Brain microvascular endothelial cell (primary cell): ENCODE measurements at regions not wholly inside any gene's neighbourhood (a gene's known extent, or its start where the extent isn't known, plus 50 kb on each side); places are given as distances from the start of the nearest gene placed in this dataset.
A peak's percentile ranks its signal among the peaks of the same experiment; 100 is the strongest.

Experiments used
- DNase-seq: peaks from one replicate; pipeline ENCODE4 v3.0.0-alpha.2; 2020
- H3K27ac ChIP-seq: fragments of 250-450 bp; sonication (Bioruptor Pico); 2 replicates; pipeline ENCODE4 v1.5.1; 2020; ENCODE audit warnings: mild to moderate bottlenecking, moderate library complexity
- H3K27me3 ChIP-seq: fragments of 250-450 bp; sonication (Bioruptor Pico); replicated peaks from 2 replicates; pipeline ENCODE4 v1.5.1; 2020; ENCODE audit warnings: mild to moderate bottlenecking
- H3K36me3 ChIP-seq: fragments of 250-450 bp; sonication (Bioruptor Pico); replicated peaks from 2 replicates; pipeline ENCODE4 v1.5.1; 2020; ENCODE audit warnings: mild to moderate bottlenecking
- H3K4me3 ChIP-seq: 2 replicates; pipeline ENCODE4 v1.5.1; 2011; ENCODE audit warnings: low read depth, mild to moderate bottlenecking, control low read depth, low read length, moderate library complexity
- CTCF ChIP-seq: IDR thresholded peaks from 2 replicates; pipeline ENCODE4 v1.5.1; 2011; ENCODE audit warnings: low read depth, mild to moderate bottlenecking, moderate library complexity, low read length, control low read depth, inconsistent platforms; ENCODE audit errors: missing control alignments
- in situ Hi-C: cut with HindIII; loops from 2 replicates; pipeline ENCODE4 v1.10.0; 2017; ENCODE audit warnings: low sequenced_read_pairs, low pct_ligation_motif_present

GRCh38 chr6:109315341-109316110 is 66.7 kb downstream of the CD164 start:
- no peak for TF ChIP-seq CTCF
- in situ Hi-C loops: no loop called here

GRCh38 chr6:109314313-109314712 is 68.0 kb downstream of the CD164 start:
- Histone ChIP-seq H3K4me3 (no peak overlapping the region), H3K27me3 (no peaks in the 10 kb centered on the region), H3K27ac (no peak overlapping the region), H3K36me3 (no peaks in the 10 kb centered on the region)
- in situ Hi-C loops: no loop called here
- DNase-seq: no peak
- no peak for TF ChIP-seq CTCF

More at GRCh38 chr6:109315341-109316110, 66.7 kb downstream of the CD164 start:
- Histone ChIP-seq H3K36me3 (no peaks in the 10 kb centered on the region), H3K27ac (no peak overlapping the region), H3K4me3 (no peak overlapping the region), H3K27me3 (no peaks in the 10 kb centered on the region)
- no peak for DNase-seq

GRCh38 chr6:109313139-109313538 is 69.1 kb downstream of the CD164 start:
- no peaks in the 10 kb centered on the region for H3K36me3 ChIP-seq
- TF ChIP-seq CTCF: no peak
- no peak for DNase-seq
- no peak overlapping the region for H3K4me3 ChIP-seq
- H3K27ac ChIP-seq: no peak overlapping the region
- in situ Hi-C loops: no loop called here
- no peaks in the 10 kb centered on the region for H3K27me3 ChIP-seq

GRCh38 chr6:109311471-109311870 is 70.8 kb downstream of the CD164 start:
- no peak for DNase-seq
- Histone ChIP-seq H3K36me3 (no peaks in the 10 kb centered on the region), H3K27ac (no peak overlapping the region), H3K27me3 (no peaks in the 10 kb centered on the region), H3K4me3 (no peak overlapping the region)
- no peak for TF ChIP-seq CTCF
- in situ Hi-C loops: no loop called here

- no peak for DNase-seq
- no peaks in the 10 kb centered on the region for H3K27me3 ChIP-seq
- no peak for TF ChIP-seq CTCF
- in situ Hi-C loops: no loop called here
- H3K4me3 ChIP-seq: no peak overlapping the region
- no peak overlapping the region for H3K27ac ChIP-seq
- H3K36me3 ChIP-seq: no peaks in the 10 kb centered on the region
Measured at GRCh38 chr6:109309917-109310316, 72.3 kb downstream of the CD164 start.

- H3K27me3 ChIP-seq: no peaks in the 10 kb centered on the region
- no peak overlapping the region for H3K4me3 ChIP-seq
- TF ChIP-seq CTCF: no peak
- H3K36me3 ChIP-seq: no peaks in the 10 kb centered on the region
- DNase-seq: peak; percentile 51
- H3K27ac ChIP-seq: no peak overlapping the region
- in situ Hi-C loops: no loop called here
Measured at GRCh38 chr6:109308018-109308492, 74.2 kb downstream of the CD164 start.
